GM12872 (cell line): ENCODE measurements at regions not wholly inside any gene's neighbourhood (a gene's known extent, or its start where the extent isn't known, plus 50 kb on each side); places are given as distances from the start of the nearest gene placed in this dataset.

Source experiments
- CTCF ChIP-seq: IDR thresholded peaks from 3 replicates; pipeline ENCODE4 v1.5.1; 2011; ENCODE audit warnings: low read depth, mild to moderate bottlenecking, low read length, moderate library complexity; ENCODE audit not compliant: insufficient read depth

GRCh38 chr4:28225050-28225449 is 1364.4 kb downstream of the STIM2 start:
- TF ChIP-seq CTCF = no peak

GRCh38 chr4:28225689-28226353 is 1365.2 kb downstream of the STIM2 start:
- no peak for TF ChIP-seq CTCF

- no peak for TF ChIP-seq CTCF
These were observed 1366.3 kb downstream of the STIM2 start for GRCh38 chr4:28226962-28227361.

GRCh38 chr4:28227764-28228163 is 1367.1 kb downstream of the STIM2 start:
- no peak for TF ChIP-seq CTCF

DNA sequence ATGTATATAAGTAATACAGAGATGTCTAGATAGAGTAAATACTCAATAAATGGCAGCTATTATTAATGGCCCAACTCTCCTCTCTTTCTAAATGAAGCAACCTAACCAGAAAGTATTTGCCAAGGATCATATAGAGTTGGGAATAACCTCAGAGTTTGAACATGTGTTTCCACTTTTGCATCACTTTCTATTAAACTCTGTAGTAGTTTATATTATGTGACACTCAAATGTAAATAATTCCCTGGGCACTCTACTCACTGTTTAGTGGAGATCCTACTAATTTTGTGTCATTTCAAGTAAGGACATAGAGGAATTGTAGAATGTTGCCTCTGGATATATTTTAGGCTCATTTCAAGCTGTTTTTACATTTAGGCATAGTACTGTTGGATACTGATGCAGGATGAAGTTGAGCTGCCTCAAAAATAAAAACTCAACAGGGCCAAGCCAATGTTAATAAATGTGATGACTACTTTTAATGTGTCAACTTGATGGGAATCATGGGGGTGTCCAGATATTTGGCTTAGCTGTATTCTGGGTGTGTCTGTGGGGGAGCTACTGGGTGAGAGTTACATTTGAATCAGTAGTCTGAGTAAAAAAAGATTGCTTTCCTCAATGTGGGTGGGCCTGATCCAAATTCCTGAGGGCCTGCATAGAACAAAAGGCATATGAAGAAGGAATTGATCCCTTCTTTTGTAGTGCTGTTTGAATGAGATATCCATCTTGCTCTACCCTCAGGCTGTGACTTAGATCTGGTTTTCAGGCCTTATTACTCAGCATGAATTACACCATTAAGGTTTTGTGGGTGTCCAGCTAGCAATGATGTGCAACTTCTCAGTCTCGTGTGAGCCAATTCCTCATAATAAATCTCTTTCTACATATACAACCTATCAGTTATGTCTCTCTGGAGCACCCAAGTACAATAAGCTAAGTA is 1368.2 kb downstream of the STIM2 start:
- no peak for TF ChIP-seq CTCF

GRCh38 chr4:28232376-28232775 is 1371.7 kb downstream of the STIM2 start:
- TF ChIP-seq CTCF = no peak

GRCh38 chr4:28232951-28233350 is 1372.3 kb downstream of the STIM2 start:
- no peak for TF ChIP-seq CTCF
